Stimulated activated CD4-positive, alpha-beta T cell treated with anti-CD3 and anti-CD28 coated beads, Interleukin-15, amount 100 ng/mL, for 24 hours (primary cell): ENCODE measurements at regions not wholly inside any gene's neighbourhood (a gene's known extent, or its start where the extent isn't known, plus 50 kb on each side); places are given as distances from the start of the nearest gene placed in this dataset.

Experiments
- DNase-seq: peaks from one replicate; pipeline ENCODE4 v3.0.0-alpha.2; 2020

DNA sequence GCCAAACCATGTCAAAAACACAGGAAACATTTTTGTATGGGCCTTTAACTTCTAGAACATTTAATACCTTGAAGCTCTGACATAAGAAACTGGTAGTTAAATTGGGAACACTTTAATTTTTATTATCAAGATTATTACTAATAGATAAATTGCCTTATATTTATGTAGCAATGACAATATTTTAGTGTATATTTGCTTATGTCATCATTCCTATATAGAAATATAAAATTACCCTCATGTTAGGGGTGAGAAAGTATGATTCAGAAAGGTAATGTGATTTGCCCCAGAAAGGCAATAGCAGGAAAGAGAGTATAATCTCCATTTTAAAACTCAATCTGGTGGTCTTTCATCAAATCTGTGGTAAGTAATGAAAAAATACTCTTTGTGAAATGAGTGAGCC, 147.4 kb downstream of the IL15 start:
- DNase-seq: no peak

GRCh38 chr4:141786946-141787345, 150.6 kb downstream of the IL15 start:
- DNase-seq: no peak

GRCh38 chr4:141788169-141788915, 152.0 kb downstream of the IL15 start:
- DNase-seq: no peak

GRCh38 chr4:141789716-141790115, 153.3 kb downstream of the IL15 start:
- DNase-seq: no peak

DNA sequence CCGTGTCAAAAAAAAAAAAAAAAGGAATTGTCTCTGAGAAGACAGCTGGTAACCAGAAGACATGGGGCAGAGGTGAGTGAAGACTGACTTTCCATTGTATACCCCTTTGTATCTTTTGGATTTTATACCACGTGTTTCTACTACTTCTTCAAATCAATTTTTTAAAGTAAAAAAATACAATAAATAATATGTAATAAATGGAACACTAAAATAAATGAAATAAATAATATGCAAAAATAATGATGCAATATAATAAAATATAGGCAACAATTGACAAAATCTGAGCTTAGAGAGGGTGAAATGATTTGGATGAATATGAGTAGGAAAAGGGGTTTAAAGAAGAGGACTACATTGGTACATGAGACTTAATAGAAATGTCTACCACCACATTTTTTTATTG, 155.8 kb downstream of the IL15 start:
- DNase-seq: no peak

DNA sequence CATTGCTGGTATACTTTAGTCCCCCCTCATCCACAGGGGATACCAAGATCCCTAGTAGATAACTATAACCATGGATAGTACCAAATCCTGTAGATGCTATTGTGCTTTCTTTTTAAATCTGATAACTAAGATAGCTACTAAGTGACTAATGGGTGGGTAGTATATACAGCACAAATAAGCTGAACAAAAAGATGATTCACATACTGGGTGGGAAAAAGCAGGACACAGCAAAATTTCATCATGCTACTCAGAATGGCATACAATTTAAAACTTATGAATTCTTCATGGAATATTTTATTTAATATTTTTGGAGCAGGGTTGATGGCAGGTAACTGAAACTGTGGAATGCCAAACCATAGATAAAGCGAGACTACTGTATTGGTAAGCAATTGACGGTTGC, 161.6 kb downstream of the IL15 start:
- DNase-seq: no peak

- no peak for DNase-seq
Measured at GRCh38 chr4:141801558-141801957, 165.2 kb downstream of the IL15 start.

- no peak for DNase-seq
Measured at GRCh38 chr4:141802333-141802732, 165.9 kb downstream of the IL15 start.

GRCh38 chr4:141804836-141805235, 168.5 kb downstream of the IL15 start:
- no peak for DNase-seq

GRCh38 chr4:141807103-141807891, 170.9 kb downstream of the IL15 start:
- DNase-seq: peak; percentile 2

GRCh38 chr4:141810038-141810711, 173.8 kb downstream of the IL15 start:
- DNase-seq: no peak

- DNase-seq: no peak
Measured at GRCh38 chr4:141810712-141811375, 174.5 kb downstream of the IL15 start.

- no peak for DNase-seq
Measured at GRCh38 chr4:141812158-141812557, 175.8 kb downstream of the IL15 start.

DNA sequence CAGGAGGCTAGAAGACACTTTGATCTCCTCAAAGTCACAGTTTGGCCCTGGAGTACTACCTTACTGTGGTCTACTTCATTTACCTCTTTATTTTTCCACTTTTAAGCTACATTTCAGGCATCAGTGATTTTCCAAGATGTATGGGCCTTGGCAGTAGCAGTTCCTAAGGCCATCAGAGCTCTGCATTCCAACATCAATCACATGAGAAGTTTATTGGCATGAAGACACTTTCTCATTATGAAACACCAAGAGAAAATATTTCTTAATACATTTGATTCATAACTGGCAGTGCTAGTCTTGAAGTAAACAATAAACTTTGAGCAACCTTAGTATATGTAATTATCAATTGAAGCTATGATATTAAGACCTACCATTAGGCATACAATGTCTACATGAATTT, 178.1 kb downstream of the IL15 start:
- no peak for DNase-seq

DNA sequence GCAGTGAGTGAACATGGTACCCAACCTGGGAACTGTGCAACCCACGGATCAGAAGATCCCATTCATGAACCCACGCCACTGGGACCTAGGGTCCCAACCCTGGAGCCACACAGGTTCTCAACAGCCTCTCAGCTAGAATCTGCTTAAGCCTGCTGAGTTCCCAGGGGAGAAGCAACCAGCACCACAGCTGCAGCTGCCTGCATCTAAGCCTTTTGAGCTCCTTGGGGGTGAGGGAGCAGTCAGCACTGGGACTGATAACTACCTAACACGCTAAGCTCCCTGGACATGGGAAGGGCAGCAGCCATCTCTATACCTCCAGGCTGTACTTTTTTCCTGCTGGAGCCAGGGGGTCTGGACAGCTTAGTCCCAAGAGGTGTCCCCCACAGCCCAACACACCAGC, 179.3 kb downstream of the IL15 start:
- DNase-seq: no peak

GRCh38 chr4:141826260-141826659, 189.9 kb downstream of the IL15 start:
- no peak for DNase-seq

DNA sequence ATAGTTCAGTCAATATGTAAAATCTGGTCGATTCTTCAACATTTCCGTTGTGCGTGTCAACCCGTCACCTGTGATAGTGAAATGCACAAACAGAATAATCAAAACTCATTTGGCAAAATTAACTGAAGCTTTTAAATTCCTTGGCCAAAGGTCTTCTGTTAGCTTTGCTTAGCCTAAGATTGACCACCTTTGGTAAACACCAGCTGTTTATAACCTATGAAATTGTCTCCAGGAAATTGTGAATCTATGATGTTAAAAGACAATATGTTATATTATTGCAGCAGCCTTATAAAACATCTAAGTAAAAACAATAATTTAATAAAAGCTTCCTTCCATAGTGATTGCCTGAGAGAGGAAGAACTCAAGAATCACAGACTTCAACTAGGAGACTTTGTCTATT, 196.8 kb downstream of the IL15 start:
- no peak for DNase-seq

GRCh38 chr4:141840299-141840986, 204.1 kb downstream of the IL15 start:
- no peak for DNase-seq

DNA sequence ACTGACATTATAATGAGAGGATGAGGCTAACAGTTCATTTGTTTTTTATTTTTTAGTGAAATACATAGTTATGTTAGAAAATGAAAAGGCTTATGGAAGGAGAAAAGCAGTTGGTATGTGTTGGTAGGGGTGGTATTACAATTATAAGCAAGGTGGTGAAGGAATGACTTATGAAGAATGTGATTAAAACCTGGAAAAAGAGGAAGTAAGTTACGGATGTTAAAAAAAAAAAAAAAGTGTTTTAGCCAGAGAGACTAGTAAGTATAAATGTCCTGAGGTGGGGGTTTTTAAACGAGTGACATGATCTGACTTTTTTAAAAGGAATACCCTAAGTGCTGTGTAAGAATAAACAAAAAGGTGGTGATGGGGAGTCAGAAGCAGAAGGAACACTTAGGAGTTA, 206.8 kb downstream of the IL15 start:
- no peak for DNase-seq

DNA sequence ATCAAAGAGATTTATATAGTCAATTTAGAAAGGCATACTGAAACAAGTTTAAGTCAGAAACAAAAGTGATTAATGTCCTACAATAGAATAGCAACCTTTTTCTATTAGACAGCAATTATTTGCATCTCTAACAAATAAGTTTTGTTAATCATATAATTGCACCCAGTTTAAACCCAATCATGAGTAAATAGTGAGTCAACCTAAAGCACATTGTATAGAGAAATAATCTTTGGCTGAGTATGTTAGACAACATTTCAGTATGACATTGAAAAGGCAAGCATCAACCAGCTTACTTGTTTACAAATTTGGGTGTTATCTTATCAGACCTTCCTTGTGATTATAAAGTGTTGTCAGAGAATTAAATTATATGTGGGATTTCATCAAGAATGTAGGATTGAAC, 209.5 kb downstream of the IL15 start:
- DNase-seq: no peak

DNA sequence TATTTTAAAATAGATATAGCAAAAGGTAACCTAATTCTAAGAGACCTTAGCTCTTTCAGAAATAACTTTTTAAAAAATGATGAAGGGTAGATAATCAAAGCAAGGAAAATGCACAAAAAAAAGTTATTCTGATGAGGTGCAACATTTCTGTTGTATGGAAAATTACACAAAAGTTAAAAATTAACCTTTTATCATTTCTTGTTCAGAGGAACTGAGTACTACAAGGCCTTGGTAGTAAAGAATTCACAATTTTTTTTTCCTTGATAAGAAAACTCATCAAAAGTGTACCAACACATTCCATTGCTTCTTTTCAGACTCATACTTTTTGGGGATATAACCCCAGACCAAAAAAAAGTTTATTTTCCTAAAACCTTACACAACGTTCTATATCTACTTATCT, 213.0 kb downstream of the IL15 start:
- DNase-seq: no peak

- no peak for DNase-seq
Measured at GRCh38 chr4:141849778-141850177, 213.4 kb downstream of the IL15 start.
